HL-60 (cell line): ENCODE measurements at regions not wholly inside any gene's neighbourhood (a gene's known extent, or its start where the extent isn't known, plus 50 kb on each side); places are given as distances from the start of the nearest gene placed in this dataset.

ENCODE experiments used
- GABPA ChIP-seq: IDR thresholded peaks from 2 replicates; pipeline ENCODE4 v1.6.1; 2012; ENCODE audit warnings: low read depth
- POLR2AphosphoS5 ChIP-seq: IDR thresholded peaks from 2 replicates; pipeline ENCODE4 v1.6.1; 2012; ENCODE audit warnings: low read depth
- SPI1 ChIP-seq: IDR thresholded peaks from 2 replicates; pipeline ENCODE4 v1.6.1; 2012; ENCODE audit warnings: low read depth, mild to moderate bottlenecking, borderline replicate concordance
- TF ChIP-seq, protein P1 (sequence below): IDR thresholded peaks from one replicate; pipeline ENCODE4 v1.5.1; 2011; ENCODE audit warnings: low read length, control low read depth, inconsistent platforms; ENCODE audit not compliant: insufficient read depth

DNA sequence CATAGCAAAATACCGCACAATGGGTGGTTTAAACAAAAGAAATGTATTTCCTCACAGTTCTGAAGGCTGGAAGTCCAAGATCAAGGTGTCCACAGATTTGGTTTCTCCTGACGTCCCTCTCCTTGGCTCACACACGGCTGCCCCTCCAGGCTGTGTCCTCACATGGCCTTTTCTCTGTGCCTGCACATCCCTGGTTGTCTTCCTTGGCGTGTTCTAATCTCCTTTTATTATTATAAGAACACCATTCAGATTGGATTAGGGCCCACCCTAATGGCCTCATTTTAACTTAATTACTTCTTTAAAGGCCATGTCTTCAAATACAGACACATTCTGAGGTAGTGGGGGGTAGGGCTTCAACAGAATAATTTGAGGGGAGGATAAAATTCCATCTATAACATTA is 87.9 kb downstream of the FZD1 start:
- TF ChIP-seq, protein P1, sequence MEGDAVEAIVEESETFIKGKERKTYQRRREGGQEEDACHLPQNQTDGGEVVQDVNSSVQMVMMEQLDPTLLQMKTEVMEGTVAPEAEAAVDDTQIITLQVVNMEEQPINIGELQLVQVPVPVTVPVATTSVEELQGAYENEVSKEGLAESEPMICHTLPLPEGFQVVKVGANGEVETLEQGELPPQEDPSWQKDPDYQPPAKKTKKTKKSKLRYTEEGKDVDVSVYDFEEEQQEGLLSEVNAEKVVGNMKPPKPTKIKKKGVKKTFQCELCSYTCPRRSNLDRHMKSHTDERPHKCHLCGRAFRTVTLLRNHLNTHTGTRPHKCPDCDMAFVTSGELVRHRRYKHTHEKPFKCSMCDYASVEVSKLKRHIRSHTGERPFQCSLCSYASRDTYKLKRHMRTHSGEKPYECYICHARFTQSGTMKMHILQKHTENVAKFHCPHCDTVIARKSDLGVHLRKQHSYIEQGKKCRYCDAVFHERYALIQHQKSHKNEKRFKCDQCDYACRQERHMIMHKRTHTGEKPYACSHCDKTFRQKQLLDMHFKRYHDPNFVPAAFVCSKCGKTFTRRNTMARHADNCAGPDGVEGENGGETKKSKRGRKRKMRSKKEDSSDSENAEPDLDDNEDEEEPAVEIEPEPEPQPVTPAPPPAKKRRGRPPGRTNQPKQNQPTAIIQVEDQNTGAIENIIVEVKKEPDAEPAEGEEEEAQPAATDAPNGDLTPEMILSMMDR = no peak
- TF ChIP-seq POLR2AphosphoS5 (no peak), GABPA (no peak), SPI1 (no peak)
